ENCODE measurements at regions not wholly inside any gene's neighbourhood (a gene's known extent, or its start where the extent isn't known, plus 50 kb on each side); places are given as distances from the start of the nearest gene placed in this dataset.

DNA sequence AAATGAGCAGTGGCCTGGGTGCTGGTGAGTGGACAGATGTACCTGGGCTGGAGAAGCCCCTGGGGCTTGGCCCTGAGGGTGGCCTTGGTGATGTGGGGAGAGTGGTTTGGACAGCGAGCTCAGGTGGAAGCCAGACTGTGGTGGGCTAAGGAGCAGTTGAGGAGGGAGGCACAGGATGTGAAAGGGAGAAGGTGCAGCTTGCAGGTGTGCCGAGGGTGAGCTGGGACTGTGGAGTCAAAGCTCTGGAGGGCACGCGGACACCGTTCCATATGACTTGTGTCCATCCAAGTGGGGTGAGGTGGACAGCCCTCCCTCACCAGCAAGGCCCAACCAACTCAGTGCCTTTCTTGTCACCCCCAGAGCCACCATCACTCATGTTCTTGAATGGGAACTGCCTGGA, 170.8 kb upstream of the ZNF267 start:
- TF ChIP-seq REST (IDR thresholded peaks at IDR 0.05; ENCODE audit: insufficient read depth in 1 of 2, low read depth in 2 of 2, low read length in 2 of 2) (no peak), TAF1 (IDR thresholded peaks at IDR 0.05; ENCODE audit: borderline replicate concordance, insufficient read depth, low read length) (no peak), POLR2AphosphoS5 (IDR thresholded peaks at IDR 0.05; ENCODE audit: low read depth, low read length) (no peak), SIN3A (IDR thresholded peaks at IDR 0.05; ENCODE audit: borderline replicate concordance, insufficient read depth, low read length) (no peak)

Measured in PFSK-1 (cell line).